MM.1S (cell line): ENCODE measurements at regions not wholly inside any gene's neighbourhood (a gene's known extent, or its start where the extent isn't known, plus 50 kb on each side); places are given as distances from the start of the nearest gene placed in this dataset.

Experiments
- DNase-seq: peaks from one replicate; pipeline ENCODE4 v3.0.0-alpha.2; 2015
- H2AFZ ChIP-seq: fragments of 300-600 bp; sonication (generic); 2 replicates; pipeline ENCODE4 v1.6.0; 2016; ENCODE audit warnings: antibody characterized with exemption, low read length
- H3F3A ChIP-seq: fragments of 300-600 bp; sonication (generic); 2 replicates; pipeline ENCODE4 v1.6.1; 2016; ENCODE audit warnings: mild to moderate bottlenecking, antibody characterized with exemption, low read length, moderate library complexity, mixed read lengths; ENCODE audit not compliant: insufficient read depth
- H3K27ac ChIP-seq: fragments of 300-600 bp; sonication (generic); 2 replicates; pipeline ENCODE4 v1.5.1; 2016; ENCODE audit warnings: mild to moderate bottlenecking, low read length
- H3K27me3 ChIP-seq: fragments of 300-600 bp; sonication (generic); replicated peaks from 2 replicates; pipeline ENCODE4 v1.6.0; 2016; ENCODE audit warnings: low read length; ENCODE audit not compliant: insufficient read depth
- H3K36me3 ChIP-seq: fragments of 300-600 bp; sonication (generic); replicated peaks from 2 replicates; pipeline ENCODE4 v1.6.1; 2016; ENCODE audit warnings: mild to moderate bottlenecking, low read length, mixed read lengths; ENCODE audit not compliant: insufficient read depth
- H3K4me1 ChIP-seq: fragments of 300-600 bp; sonication (generic); 2 replicates; pipeline ENCODE4 v1.6.1; 2016; ENCODE audit warnings: low read length, mixed read lengths
- H3K4me2 ChIP-seq: fragments of 300-600 bp; sonication (generic); 2 replicates; pipeline ENCODE4 v1.6.0; 2016; ENCODE audit warnings: low read depth, low read length
- H3K4me3 ChIP-seq: fragments of 300-600 bp; sonication (generic); 2 replicates; pipeline ENCODE4 v1.5.1; 2016; ENCODE audit warnings: low read length, mixed read lengths
- H3K79me2 ChIP-seq: fragments of 300-600 bp; sonication (generic); 2 replicates; pipeline ENCODE4 v1.6.1; 2016; ENCODE audit warnings: mixed run types, low read length, mixed read lengths
- H3K9ac ChIP-seq: fragments of 300-600 bp; sonication (generic); 2 replicates; pipeline ENCODE4 v1.6.1; 2016; ENCODE audit warnings: low read length, mixed read lengths
- H3K9me2 ChIP-seq: fragments of 300-600 bp; sonication (generic); replicated peaks from 2 replicates; pipeline ENCODE4 v1.6.1; 2016; ENCODE audit warnings: mild to moderate bottlenecking, low read length, mixed read lengths; ENCODE audit not compliant: insufficient read depth
- H3K9me3 ChIP-seq: fragments of 300-600 bp; sonication (generic); replicated peaks from 2 replicates; pipeline ENCODE4 v1.6.1; 2016; ENCODE audit warnings: mild to moderate bottlenecking, low read length, mixed read lengths; ENCODE audit not compliant: insufficient read depth
- H4K20me1 ChIP-seq: fragments of 300-600 bp; sonication (generic); 2 replicates; pipeline ENCODE4 v1.6.1; 2016; ENCODE audit warnings: mild to moderate bottlenecking, low read length, moderate library complexity, mixed read lengths; ENCODE audit not compliant: insufficient read depth
- CTCF ChIP-seq: fragments of 300-600 bp; sonication (generic); IDR thresholded peaks from 2 replicates; pipeline ENCODE4 v1.5.1; 2016; ENCODE audit warnings: antibody characterized with exemption, low read length, mixed read lengths
- EZH2 ChIP-seq: fragments of 300-600 bp; sonication (generic); optimal IDR thresholded peaks from 2 replicates; pipeline ENCODE3; 2017; ENCODE audit warnings: low read depth, mild to moderate bottlenecking, antibody characterized with exemption, low read length, mixed read lengths
- EZH2phosphoT487 ChIP-seq: fragments of 300-600 bp; sonication (generic); IDR thresholded peaks from 2 replicates; pipeline ENCODE4 v1.6.1; 2018; ENCODE audit warnings: antibody characterized with exemption, low read length

DNA sequence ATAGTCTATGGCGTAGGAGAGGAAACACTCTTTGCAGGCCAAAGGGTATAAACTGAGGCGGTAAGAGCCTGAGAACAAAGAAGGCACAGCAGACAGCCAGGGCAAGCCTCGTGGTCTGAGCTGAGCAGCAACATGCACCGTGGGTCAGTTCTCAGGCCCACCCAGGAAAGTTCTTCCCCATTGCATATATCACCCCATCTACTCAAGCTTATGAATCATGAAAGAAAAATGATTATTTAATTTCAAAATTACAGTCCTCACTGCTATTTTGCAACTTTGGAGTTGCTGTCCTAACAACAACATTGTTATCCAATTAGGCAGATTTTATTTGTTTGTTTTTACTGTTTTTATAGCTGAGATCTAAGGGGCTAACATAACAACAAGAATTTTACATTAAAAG lies 54.7 kb upstream of the RIOK3 start:
- Histone ChIP-seq H3K4me1 (no peaks in the 10 kb centered on the region), H3K79me2 (no peaks in the 10 kb centered on the region), H4K20me1 (no peaks in the 10 kb centered on the region), H3K9me3 (no peaks in the 10 kb centered on the region), H3K4me2 (no peak overlapping the region), H2AFZ (no peak overlapping the region), H3K4me3 (no peak overlapping the region), H3F3A (no peaks in the 10 kb centered on the region), H3K36me3 (no peaks in the 10 kb centered on the region), H3K27ac (no peak overlapping the region), H3K9ac (no peak overlapping the region), H3K9me2 (no peaks in the 10 kb centered on the region), H3K27me3 (no peaks in the 10 kb centered on the region)
- TF ChIP-seq CTCF = no peak
- TF ChIP-seq EZH2phosphoT487 = no peak
- DNase-seq = no peak

GRCh38 chr18:23399067-23399466 lies 54.0 kb upstream of the RIOK3 start:
- TF ChIP-seq EZH2 = no peak
- no peak for TF ChIP-seq EZH2phosphoT487
- no peak for TF ChIP-seq CTCF
- Histone ChIP-seq H3F3A (no peaks in the 10 kb centered on the region), H3K79me2 (no peaks in the 10 kb centered on the region), H3K9me3 (no peaks in the 10 kb centered on the region), H2AFZ (no peak overlapping the region), H3K4me1 (no peaks in the 10 kb centered on the region), H3K27me3 (no peaks in the 10 kb centered on the region), H3K36me3 (no peaks in the 10 kb centered on the region), H3K9me2 (no peaks in the 10 kb centered on the region), H3K4me3 (no peak overlapping the region), H3K27ac (no peak overlapping the region), H4K20me1 (no peaks in the 10 kb centered on the region), H3K9ac (no peak overlapping the region), H3K4me2 (no peak overlapping the region)
- DNase-seq = no peak

- H3K9ac ChIP-seq = no peak overlapping the region
- DNase-seq = no peak
- no peaks in the 10 kb centered on the region for H3K36me3 ChIP-seq
- no peak overlapping the region for H3K4me3 ChIP-seq
- H3K27ac ChIP-seq = no peak overlapping the region
- H3F3A ChIP-seq = no peaks in the 10 kb centered on the region
- no peaks in the 10 kb centered on the region for H3K9me3 ChIP-seq
- H3K4me1 ChIP-seq = no peaks in the 10 kb centered on the region
- no peak for TF ChIP-seq CTCF
- TF ChIP-seq EZH2 = no peak
- TF ChIP-seq EZH2phosphoT487 = no peak
- H3K27me3 ChIP-seq = no peaks in the 10 kb centered on the region
- H2AFZ ChIP-seq = no peak overlapping the region
- H3K9me2 ChIP-seq = no peaks in the 10 kb centered on the region
- no peaks in the 10 kb centered on the region for H3K79me2 ChIP-seq
- no peak overlapping the region for H3K4me2 ChIP-seq
- no peaks in the 10 kb centered on the region for H4K20me1 ChIP-seq
Observed at GRCh38 chr18:23400918-23401317, 52.2 kb upstream of the RIOK3 start.
